NCI-H2227 treated with DMSO at 0.1 percent for 48 hours (cell line): ENCODE measurements at regions not wholly inside any gene's neighbourhood (a gene's known extent, or its start where the extent isn't known, plus 50 kb on each side); places are given as distances from the start of the nearest gene placed in this dataset.
"Not testable (repeated sequence)": the region's sequence is repeated elsewhere in the genome, so short reads cannot be mapped to it uniquely, and the experiment has no call there.

Experiments used
- DNase-seq: peaks from one replicate; lab custom pipeline; 2025; lab: John Stamatoyannopoulos, UW

DNA sequence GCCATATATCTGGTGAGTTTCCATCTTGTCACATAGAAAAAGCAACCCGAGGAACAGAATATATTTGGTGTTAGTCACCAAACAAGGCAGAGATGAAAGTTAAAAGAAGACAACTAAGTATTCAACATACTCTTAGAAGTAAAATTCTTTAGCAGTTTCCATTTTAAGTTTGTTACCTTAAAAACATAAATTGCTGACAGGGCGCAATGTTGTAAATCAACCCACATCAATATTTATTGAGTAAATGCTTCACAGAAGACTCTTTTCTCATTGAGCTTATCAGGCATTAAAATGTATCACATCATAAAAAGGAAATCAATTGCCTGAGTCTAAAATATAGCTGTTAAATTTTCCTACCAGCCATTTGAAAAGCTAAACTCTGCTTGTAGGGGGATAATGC, 603.0 kb downstream of the FBXO15 start:
- DNase-seq = no peak

DNA sequence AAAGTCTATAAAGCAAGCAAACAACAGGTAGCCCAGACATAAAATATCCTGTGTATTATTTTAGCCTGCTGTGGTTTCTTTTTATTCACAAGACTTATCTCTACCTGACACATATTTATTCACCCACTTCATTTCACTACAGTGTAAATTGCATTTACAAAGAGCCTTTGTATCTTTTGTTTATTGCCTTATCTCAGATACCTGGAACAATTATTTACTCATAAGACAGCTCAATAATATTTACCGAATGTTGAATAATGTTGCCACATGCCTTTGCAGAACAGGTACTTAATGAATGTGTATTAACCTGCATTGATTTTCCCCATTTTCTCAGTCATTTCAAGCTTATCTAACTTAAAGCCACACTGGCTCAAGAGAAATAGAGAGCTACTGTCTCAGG, 603.6 kb downstream of the FBXO15 start:
- DNase-seq = no peak

DNA sequence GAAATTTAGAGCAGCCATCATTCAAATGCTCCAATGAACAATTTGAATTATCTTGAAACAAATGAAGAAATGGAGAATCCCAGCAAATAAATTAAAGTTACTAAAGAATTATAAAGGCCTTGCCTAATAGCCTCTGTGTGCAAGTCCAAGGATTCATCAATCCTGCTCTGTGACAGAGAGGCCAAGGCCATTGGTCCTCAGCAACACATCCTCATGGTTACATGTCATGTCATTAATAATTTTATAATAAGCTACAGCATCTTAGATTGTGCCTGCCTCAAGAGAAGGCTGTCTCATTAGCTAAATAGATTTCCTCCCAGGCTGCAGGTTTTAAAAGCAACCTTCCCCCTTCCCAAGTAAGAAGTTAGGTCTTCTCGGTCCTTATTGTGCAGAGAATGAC, 611.6 kb downstream of the FBXO15 start:
- no peak for DNase-seq

DNA sequence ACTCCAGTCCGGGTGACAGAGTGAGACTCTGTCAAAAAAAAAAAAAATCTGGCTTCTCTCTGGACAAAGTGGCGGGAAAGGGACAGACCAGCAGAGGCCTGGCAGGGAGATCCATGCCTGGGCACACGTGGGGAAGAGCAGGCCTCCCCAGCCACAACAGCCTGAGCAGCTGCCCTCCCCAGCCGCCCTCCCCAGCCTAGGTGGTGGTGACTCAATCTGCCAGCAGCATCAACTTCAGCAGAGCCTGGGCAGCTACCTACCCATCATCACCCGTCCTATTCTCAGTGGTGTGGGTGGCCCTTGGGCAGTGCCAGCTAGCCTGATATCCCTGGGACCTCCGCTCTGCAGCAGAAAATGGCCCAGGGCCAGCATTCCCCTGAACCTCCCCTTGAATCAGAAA, 612.4 kb downstream of the FBXO15 start:
- no peak for DNase-seq

DNA sequence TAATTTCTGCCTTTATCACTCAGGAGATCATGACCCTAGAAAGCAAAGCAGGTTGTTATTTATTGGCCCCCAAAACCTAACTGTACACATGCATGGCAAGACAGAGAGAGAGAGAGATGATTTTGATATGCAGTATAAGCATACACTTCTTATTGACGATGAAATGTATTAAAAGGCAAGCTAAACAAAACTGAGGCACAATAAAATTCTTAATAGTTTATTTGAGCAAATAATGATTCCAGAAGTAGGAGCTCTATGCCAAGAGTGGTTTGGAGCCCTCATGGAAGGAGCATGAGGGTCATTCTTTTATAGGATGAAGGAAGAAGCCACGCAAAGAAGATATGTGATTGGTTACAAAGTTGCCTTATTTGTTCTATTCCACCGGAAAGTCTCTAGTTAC, 616.0 kb downstream of the FBXO15 start:
- no peak for DNase-seq

DNA sequence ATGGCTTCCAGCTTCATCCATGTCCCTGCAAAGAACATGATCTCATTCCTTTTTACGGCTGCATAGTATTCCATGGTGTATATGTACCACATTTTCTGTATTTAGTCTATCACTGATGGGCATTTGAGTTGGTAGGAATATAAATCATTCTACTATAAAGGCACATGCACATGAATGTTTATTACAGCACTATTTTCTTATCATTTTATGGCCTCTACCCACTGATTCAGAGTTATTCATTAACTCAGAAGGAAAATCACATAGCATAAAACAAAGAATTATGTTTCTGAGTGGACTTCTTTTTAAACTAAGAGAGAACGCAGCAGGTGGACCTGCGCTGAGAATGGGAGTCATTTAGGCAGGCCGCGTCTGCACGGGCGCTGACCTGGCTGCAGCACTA, 619.6 kb downstream of the FBXO15 start:
- DNase-seq = no peak

DNA sequence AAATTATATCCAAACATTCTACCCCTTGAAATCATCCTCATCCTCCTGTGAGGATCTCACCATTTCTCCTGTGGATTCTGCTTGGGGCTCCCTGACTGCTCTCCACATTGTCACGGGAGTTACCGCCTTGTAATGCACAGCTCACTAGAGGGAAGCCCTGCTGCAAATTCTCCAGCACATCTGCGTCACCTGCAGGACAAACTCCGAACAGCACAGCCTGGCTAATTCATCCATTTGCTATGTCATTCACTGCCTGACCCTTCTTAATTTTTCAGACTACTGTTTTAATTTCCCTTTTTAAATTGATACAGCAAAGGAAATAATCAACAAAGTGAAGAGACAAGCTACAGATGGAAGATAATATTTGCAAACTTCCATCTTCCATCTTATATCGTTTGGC, 627.4 kb downstream of the FBXO15 start:
- no peak for DNase-seq

DNA sequence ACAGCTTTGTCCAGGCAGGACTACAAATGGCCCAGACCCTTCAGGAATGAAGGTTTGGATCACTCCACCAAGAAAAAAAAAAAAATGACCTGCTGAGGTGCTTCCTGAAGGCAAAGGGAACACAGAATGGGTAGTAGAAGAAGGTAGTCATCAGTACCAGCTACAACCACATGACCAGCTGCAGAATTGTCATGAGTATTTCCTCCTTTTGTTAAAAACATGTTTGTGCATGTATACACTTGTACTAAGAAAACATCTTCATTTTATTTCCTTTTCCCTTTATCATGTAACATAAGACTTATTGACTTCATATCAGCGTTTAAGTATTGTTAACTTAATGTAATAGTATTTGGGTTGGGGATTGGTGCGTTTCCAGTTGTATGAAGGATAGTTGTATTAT, 631.6 kb downstream of the FBXO15 start:
- not testable (repeated sequence) for DNase-seq

DNA sequence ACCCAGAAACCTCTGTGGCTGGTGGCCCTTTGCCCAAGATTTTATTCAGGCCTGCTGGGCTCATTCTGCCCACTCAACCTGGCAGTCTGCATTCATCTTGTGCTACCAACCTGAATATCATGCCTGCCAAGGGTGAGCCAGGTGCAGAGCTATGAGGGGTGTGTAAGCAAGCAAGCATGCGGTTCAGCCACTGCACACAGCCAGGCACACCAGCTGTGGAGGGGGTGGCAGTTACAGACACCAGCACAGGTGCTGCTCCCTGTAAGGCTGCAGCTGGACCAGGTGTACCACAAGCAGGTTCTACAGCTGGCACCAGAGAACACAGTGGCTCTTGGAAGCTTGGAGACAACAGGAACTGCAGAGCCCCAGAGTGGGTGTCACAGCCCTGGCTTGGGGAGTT, 633.2 kb downstream of the FBXO15 start:
- no peak for DNase-seq

DNA sequence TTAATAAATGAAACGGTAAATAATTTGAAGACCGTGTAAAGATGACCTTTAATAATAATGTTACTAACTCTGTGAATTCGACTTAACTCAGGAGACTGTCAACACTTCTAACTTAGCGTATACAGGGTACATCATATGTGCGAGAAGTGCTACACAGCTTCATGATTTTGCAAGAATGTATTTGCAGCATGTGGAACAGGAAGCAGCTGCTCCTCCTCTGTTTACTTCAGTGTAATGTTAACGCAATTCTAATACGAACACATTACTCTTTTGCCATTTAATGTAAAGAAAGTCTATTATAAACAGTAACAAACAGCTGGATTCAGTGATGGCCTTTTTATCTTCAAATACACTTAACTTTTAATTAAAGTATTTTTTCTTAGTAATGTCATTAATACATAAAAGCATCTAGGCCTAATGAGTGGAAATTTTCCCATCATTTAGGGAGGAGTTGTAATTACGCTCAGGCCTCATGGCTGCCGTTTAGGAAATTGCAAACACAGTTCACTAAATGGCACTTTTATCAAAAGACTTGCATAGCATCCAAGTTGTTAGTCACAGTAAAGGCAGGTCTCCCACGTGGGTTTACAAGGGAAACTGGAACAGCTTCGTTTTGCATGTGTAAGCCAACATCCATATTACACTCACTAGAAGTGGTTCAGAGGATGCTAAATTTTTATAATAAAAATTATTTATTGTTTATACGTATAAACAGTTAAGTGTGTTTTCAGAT, 635.7 kb downstream of the FBXO15 start:
- DNase-seq = no peak

DNA sequence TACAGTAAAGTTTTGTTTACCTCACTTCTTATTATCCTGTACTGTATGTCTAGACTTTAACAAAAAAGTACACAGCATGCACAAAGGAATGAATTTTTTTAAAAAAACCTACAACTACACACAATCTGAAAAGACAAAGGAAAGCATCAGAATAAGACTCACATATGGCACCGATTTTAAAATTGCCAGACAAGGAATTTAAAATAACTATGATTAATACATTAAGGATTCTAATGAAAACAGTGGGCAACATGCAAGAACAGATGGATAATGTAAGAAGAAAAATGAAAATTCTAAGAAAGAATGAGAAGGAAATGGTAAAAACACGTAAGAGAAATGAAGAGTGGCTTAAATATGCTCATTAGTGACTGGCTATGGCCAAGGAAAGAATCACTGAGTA, 638.2 kb downstream of the FBXO15 start:
- DNase-seq = no peak

DNA sequence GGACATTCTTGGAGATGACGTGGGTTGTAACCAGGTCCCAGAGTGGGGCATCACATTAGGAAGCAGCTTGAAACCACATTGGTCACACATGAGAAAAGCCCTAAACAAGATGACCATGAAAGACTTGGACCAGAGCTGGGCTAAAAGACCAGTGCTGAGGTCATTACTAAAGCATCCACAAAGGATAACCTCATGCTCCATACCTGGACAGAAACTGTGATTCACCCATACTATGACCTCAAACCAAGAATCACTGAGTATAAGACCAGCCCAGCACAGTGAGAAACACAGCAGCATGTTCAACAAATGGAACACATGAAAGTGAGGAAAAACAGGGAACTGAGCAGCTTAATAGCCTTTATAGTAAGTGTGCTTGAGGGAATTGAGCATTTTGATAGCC, 635.5 kb upstream of the NETO1 start:
- DNase-seq = no peak

DNA sequence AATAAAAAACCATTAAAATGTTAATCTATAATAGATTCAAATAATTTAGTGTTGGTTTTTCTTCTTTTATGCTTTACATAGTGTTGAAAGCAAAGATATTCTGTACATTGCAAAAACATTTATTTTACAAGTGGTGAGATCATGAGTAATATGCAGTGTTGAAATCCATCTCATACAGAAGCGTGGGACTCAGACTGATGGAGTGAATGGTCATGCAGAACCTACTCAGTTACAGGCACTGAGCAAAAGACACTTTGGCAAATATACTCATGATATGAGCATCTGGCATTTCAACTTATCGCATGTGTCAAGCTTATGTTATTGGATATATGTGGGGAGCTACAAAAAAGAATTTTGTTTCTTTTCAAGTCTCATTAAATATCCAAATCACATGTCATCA, 620.2 kb upstream of the NETO1 start:
- DNase-seq = no peak

DNA sequence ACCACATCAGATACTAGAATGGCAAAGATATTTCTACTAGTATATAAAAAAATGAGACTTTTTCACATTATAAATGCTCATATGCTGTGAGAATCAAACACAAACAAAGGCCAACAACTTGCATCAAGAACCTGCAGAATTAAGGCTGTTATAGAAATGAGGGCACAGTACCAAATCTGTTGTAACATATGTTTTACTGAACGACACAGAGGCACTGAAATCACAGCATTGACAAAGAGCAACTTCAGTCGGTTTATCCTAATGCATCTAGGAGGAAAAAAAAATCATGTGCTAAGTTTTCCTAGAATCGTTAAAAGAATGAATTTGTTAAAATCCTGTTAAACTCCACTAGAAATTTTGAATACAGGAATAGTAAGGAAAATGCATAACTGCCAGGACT, 617.4 kb upstream of the NETO1 start:
- no peak for DNase-seq

DNA sequence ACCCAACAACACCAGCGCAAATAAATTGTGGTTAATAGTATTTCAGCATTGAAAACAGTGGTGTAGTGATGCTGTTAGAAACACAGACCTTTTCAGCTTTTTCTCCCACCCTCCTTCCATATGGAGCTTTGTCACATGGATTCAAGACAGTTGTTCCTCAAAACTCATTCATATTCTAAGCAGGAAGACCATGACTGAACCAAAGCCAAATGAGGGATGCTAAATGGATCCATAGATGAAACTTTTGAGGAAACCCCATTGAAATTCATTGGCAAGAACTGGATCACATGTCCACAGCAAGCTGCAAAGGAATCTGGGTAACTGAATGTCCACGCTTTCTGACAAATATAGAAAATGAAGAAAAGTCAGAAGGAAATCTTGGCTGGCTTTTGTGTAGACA, 615.1 kb upstream of the NETO1 start:
- no peak for DNase-seq

DNA sequence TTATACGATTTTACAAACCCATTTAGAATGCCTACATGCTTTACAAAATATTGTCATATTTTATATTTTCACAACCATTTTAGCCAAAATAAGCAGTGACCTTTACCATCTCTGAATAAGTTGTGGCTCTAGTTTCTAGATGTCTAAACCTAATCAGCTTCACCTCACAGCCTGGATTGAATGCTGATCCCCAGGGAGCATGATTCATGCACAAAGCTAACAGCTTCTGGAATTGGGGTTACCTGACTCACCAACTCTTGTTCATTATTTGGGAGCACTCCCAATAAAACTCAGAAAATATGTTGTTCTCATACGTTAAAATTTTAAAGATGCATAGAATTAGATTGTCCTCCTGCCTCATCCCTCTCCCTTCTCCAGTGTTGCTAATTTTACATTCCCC, 611.7 kb upstream of the NETO1 start:
- DNase-seq = no peak

DNA sequence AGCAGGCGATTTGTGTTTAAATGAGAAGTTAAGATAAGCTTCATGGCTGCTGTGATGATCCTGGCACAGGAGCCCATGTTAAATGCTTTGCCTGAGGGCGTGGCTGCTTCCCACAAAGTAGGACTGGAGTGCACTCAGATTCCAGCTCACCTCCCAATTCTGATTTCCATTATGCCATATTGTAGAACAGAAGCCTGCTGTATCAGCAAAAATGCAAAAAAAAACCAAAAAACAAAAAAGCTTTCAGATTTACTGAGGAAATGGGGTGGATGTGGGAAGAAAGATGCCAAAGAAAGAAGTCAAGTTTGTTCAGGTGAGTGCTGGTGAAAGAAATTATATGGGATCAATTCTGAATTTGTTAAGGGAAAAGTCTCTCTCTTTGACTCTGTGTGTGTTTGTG, 610.4 kb upstream of the NETO1 start:
- no peak for DNase-seq

DNA sequence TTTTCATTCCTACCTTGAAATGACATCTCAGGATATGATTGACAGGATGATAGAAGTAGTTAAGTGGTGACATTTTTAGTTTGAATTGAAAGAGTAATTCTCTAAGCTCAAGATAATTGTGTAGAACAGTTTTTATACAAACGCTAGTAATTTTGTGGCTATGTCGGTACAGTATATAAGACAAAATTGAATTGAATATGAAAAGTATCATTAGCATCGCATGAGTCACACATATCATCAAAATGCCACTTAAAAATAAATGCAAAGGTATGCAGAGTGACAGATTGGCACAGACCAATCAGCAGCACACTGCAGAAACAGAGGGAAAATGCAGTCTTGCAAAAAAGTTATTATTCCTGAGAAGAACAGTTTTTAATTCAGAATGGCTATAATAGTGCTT, 608.2 kb upstream of the NETO1 start:
- no peak for DNase-seq

DNA sequence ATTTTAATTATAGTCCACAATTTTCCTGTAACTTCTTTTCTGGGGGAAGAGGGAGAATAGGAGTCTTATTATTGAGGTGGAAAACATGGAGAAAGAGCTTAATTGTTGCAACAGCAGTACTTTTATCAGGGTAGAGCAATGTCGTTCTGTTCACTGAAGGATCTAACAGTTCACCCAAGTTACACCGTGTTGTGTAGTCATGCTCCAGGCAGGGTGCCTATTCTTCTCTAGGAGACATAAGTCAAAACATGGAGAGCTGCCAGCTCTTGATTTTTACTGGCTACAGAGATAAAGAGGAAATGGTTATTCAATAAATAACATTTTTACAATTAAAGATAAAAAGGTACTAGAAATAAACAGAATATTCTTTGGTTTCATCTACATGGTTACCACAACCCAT, 594.3 kb upstream of the NETO1 start:
- DNase-seq = no peak

DNA sequence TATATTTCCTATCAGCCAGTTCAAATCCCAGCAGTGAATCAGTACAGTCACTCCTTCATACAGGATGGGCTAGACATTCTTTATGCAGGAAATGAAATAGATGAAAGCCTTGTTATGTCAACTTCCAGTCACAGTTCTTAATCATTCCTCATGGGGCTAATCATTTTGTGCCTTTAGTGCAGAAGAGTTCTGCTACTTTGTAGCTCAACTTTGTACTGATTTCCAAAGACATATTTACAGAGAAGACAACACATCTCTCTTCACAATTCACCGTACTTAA, 593.9 kb upstream of the NETO1 start:
- DNase-seq = no peak

DNA sequence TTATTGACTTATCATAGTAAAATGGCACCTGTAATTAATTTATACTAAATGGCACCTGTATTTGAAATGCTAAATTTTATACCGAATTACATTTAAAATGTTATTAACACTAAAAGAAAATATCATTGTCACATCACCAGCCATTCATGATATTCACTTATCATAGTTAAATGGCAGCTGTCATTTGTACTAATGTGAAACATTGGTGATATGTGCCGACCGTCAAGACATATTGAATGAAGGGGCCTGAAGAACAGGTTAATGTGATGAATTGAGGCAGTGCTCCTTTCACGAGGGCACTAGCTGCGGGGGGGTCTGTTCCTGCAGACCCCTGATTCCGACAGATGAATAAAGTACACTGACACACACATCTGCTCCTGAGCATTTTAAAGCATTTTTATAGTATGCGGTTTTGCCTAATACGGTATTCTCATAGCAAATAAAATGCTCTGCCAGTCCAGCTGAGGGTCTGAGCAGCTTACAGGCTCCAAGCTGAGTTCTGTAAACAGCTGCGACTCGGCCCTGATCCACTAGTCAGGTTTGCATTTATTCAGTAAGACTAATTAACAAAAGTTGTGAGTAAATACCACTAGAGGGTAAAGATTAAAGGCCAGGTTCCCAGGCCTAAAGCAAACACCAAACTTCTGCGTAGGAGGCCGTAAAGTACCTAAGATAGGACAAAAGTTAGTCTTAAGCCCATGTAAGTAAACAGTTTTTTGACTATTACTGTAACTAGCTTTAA, 593.4 kb upstream of the NETO1 start:
- DNase-seq = no peak

DNA sequence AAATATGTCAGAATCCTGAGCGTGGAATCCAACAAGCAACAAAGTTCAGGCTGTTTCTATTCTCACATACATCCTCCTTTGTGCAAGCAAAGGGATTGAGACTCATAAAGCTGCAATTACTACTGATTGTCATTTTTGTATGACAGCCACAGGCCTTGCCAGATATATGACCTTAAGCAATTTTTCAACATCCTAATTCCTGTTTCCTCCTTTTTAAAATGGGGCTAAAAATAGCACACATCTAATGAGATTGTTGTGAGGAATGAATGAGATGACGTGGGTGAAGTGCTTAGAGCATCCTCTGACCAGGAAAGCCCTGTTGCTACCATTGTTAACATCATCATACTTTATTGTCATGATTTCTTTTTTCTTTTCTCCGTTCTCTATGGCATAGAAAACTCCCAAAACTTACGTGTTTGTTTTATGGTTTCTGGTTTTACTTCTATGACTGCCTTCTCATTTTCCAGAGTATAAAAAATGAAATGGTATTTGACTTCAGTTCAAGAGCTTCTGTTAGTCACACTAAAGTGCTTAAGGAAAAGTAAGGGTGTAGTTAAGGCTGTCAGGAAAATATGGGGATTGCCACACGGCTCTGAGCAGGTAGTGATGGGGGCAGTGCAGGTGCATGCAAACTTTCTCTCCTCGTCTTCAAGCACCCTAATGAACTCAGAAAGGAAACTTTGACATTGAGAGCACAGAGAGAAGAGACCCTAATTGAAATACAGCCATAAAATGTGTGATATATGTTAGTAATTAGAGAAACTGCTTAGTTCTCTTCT, 590.6 kb upstream of the NETO1 start:
- DNase-seq = no peak

DNA sequence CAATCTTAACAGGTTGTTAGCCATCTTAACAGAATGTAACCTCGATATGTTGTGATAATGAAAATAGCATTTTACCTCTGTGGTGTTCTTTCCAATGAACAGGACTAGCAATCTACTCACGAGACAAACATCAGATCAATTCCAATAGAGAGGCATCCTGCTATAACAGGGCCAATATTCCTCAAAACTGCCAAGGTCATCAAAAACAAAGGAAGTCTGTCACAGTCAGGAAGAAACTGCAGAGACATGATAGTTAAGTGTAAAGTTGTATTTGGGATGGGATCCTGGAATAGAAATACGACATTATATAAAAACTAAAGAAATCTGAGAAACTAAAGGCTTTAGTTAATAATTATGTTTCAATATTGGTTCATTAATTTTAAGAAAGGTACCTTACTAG, 588.9 kb upstream of the NETO1 start:
- DNase-seq = no peak
